Left renal pelvis (tissue), 4 donors: ENCODE measurements at regions not wholly inside any gene's neighbourhood (a gene's known extent, or its start where the extent isn't known, plus 50 kb on each side); places are given as distances from the start of the nearest gene placed in this dataset.
"Not testable (repeated sequence)": the region's sequence is repeated elsewhere in the genome, so short reads cannot be mapped to it uniquely, and the experiment has no call there.

ENCODE experiments used
- DNase-seq, 4 donors: peaks; one replicate each; pipeline ENCODE4 v3.0.0-alpha.2; 2013; ENCODE audit warnings: low read depth in 4 of 4, low spot score in 3 of 4

GRCh38 chr6:25150863-25151262, 128.3 kb upstream of the CARMIL1 start:
- no peak for DNase-seq

- DNase-seq, result no peak
Observed at GRCh38 chr6:25153079-25153478, 126.1 kb upstream of the CARMIL1 start.

GRCh38 chr6:25154034-25154596, 125.1 kb upstream of the CARMIL1 start:
- DNase-seq, result peak in 1 of 4 donors; percentile 14

GRCh38 chr6:25155211-25155610, 124.0 kb upstream of the CARMIL1 start:
- no peak for DNase-seq

GRCh38 chr6:25156123-25156522, 123.1 kb upstream of the CARMIL1 start:
- DNase-seq, result no peak

GRCh38 chr6:25157183-25157582, 122.0 kb upstream of the CARMIL1 start:
- DNase-seq, result no peak

- DNase-seq, result no peak
Observed at GRCh38 chr6:25157842-25158241, 121.3 kb upstream of the CARMIL1 start.

- DNase-seq, result not testable (repeated sequence)
Observed at GRCh38 chr6:25160134-25160533, 119.0 kb upstream of the CARMIL1 start.

GRCh38 chr6:25165177-25165576, 114.0 kb upstream of the CARMIL1 start:
- no peak for DNase-seq

- no peak for DNase-seq
Observed at GRCh38 chr6:25165800-25166199, 113.4 kb upstream of the CARMIL1 start.

GRCh38 chr6:25166955-25167748, 112.0 kb upstream of the CARMIL1 start:
- no peak for DNase-seq

GRCh38 chr6:25167961-25168360, 111.2 kb upstream of the CARMIL1 start:
- no peak for DNase-seq

- DNase-seq, result no peak
Observed at GRCh38 chr6:25168637-25169036, 110.5 kb upstream of the CARMIL1 start.

- no peak for DNase-seq
Observed at GRCh38 chr6:25169553-25169952, 109.6 kb upstream of the CARMIL1 start.

GRCh38 chr6:25169961-25170360, 109.2 kb upstream of the CARMIL1 start:
- DNase-seq, result no peak

GRCh38 chr6:25170640-25171039, 108.5 kb upstream of the CARMIL1 start:
- DNase-seq, result no peak

GRCh38 chr6:25171301-25171700, 107.9 kb upstream of the CARMIL1 start:
- DNase-seq, result no peak

GRCh38 chr6:25172819-25173218, 106.4 kb upstream of the CARMIL1 start:
- no peak for DNase-seq

GRCh38 chr6:25173246-25173645, 105.9 kb upstream of the CARMIL1 start:
- DNase-seq, result no peak

GRCh38 chr6:25173951-25174474, 105.2 kb upstream of the CARMIL1 start:
- no peak for DNase-seq

- no peak for DNase-seq
Observed at GRCh38 chr6:25174678-25175077, 104.5 kb upstream of the CARMIL1 start.

- no peak for DNase-seq
Observed at GRCh38 chr6:25175196-25175595, 104.0 kb upstream of the CARMIL1 start.
